Body of pancreas (tissue), 4 donors: ENCODE measurements at regions not wholly inside any gene's neighbourhood (a gene's known extent, or its start where the extent isn't known, plus 50 kb on each side); places are given as distances from the start of the nearest gene placed in this dataset.

ENCODE experiments used
- ATAC-seq: fragments of 150-250 bp; one replicate; pipeline ENCODE4 v1.9.1; 2016
- DNase-seq, 4 donors: peaks; one replicate each; pipeline ENCODE4 v3.0.0-alpha.2; 2019
- H3K27ac ChIP-seq, 4 donors: fragments of 200-600 bp; sonication (generic); 1 replicate in 3 of 4; 2 replicates in 1 of 4; pipeline versions ENCODE4 v1.5.1 to v1.6.1; 2016 to 2019; ENCODE audit warnings: mild to moderate bottlenecking in 1 of 4, mixed read lengths in 1 of 4, moderate library complexity in 1 of 4
- H3K27me3 ChIP-seq, 2 donors: fragments of 200-600 bp; sonication (generic); one replicate each; pipeline ENCODE4 v1.6.0; 2016; ENCODE audit warnings: mild to moderate bottlenecking in 1 of 2
- H3K36me3 ChIP-seq, 2 donors: fragments of 200-600 bp; sonication (generic); replicated peaks in 1 of 2; 2 replicates each; pipeline ENCODE4 v1.5.1; 2016; ENCODE audit warnings: low read depth in 2 of 2; ENCODE audit not compliant: insufficient read depth in 1 of 2
- H3K4me1 ChIP-seq: fragments of 200-600 bp; sonication (generic); one replicate; pipeline ENCODE4 v1.6.0; 2016
- H3K4me3 ChIP-seq, 2 donors: fragments of 200-600 bp; sonication (generic); 1 replicate in 1 of 2; 2 replicates in 1 of 2; pipeline ENCODE4 v1.5.1; 2016 to 2019
- H3K9me3 ChIP-seq, 3 donors: fragments of 200-600 bp; sonication (generic); 1 replicate in 2 of 3; 2 replicates in 1 of 3; pipeline ENCODE4 v1.5.1; 2016
- POLR2A ChIP-seq, 3 donors: fragments of 450-650 bp; IDR thresholded peaks; one replicate each; pipeline ENCODE4 v1.6.1; 2016; ENCODE audit warnings: antibody characterized with exemption in 3 of 3, mild to moderate bottlenecking in 2 of 3
- WGBS, 2 donors: methylation state at CpG; one replicate each; pipeline ENCODE4 v1.1.5; 2017; 5-methylcytosine and 5-hydroxymethylcytosine counted together
- intact Hi-C: fragments of 100-400 bp; cut with DNase I; formaldehyde crosslinking; loops from one replicate; pipeline ENCODE4 v1.15.1; 2023
- TF ChIP-seq, protein P1 (sequence below), 7 experiments: fragments of 450-650 bp in 4 of 7; fragments of 200-600 bp in 3 of 7; sonication (generic) in 3 of 7; IDR thresholded peaks; one replicate each; pipeline ENCODE4 v1.5.1; 2016 to 2019; ENCODE audit warnings: antibody characterized with exemption in 7 of 7

DNA sequence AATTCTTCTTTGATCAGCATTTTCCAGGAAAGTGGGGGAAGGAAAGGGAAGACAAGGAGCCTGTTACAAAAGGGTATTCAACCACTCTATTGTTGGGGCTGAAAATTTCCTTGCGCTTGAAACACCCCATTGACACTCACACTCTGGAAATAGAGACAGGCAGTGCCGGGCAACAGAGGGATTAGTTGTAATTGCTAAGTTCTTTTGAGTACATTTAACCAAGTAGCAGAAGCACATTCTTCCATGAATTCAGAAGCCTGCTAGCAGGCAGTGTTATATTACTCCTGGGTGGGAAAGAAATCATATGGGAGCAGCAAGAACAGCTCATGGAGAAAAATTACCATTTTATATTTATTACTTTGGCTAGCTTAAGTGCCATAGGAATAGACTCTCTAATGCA lies 745.5 kb downstream of the C6orf118 start:
- H3K27me3 ChIP-seq, result no peaks in the 10 kb centered on the region
- no peak for TF ChIP-seq POLR2A (IDR thresholded peaks at IDR 0.05)
- TF ChIP-seq, protein P1, sequence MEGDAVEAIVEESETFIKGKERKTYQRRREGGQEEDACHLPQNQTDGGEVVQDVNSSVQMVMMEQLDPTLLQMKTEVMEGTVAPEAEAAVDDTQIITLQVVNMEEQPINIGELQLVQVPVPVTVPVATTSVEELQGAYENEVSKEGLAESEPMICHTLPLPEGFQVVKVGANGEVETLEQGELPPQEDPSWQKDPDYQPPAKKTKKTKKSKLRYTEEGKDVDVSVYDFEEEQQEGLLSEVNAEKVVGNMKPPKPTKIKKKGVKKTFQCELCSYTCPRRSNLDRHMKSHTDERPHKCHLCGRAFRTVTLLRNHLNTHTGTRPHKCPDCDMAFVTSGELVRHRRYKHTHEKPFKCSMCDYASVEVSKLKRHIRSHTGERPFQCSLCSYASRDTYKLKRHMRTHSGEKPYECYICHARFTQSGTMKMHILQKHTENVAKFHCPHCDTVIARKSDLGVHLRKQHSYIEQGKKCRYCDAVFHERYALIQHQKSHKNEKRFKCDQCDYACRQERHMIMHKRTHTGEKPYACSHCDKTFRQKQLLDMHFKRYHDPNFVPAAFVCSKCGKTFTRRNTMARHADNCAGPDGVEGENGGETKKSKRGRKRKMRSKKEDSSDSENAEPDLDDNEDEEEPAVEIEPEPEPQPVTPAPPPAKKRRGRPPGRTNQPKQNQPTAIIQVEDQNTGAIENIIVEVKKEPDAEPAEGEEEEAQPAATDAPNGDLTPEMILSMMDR (IDR thresholded peaks at IDR 0.05), result no peak
- H3K36me3 ChIP-seq, result no peaks in the 10 kb centered on the region
- H3K9me3 ChIP-seq, result no peaks in the 10 kb centered on the region
- DNase-seq (no peak), ATAC-seq (no peak)
- 73 to 79% methylated on average over 2 of the region's 2 CpGs for WGBS, 2 donors
- no peak overlapping the region for H3K4me3 ChIP-seq
- no peaks in the 10 kb centered on the region for H3K4me1 ChIP-seq
- intact Hi-C loops, result no loop called here
- no peak overlapping the region for H3K27ac ChIP-seq

DNA sequence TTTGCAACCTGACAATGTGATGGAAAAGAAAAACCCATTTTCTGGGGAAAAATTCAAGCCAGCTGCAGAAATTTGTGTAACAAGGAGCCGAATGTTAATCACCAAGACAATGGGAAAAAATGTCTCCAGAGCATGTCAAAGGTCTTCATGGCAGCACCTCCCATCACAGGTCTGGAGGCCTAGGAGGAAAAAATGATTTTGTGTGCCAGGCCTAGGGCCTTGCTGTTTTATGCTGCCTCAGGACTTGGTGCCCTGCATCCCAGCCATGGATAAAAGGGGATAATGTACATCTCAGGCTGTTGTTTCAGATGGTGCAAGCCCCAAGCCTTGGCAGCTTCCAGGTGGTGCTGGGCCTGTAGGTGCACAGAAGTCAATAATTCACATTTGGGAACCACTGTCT lies 747.7 kb downstream of the C6orf118 start:
- Histone ChIP-seq H3K36me3 (no peaks in the 10 kb centered on the region), H3K9me3 (no peaks in the 10 kb centered on the region), H3K4me1 (no peaks in the 10 kb centered on the region), H3K27ac (no peak overlapping the region), H3K4me3 (no peak overlapping the region), H3K27me3 (no peaks in the 10 kb centered on the region)
- TF ChIP-seq, protein P1 (IDR thresholded peaks at IDR 0.05), result no peak
- TF ChIP-seq POLR2A (IDR thresholded peaks at IDR 0.05), result no peak
- 38 to 56% methylated on average over 1 of the region's 1 CpG for WGBS, 2 donors
- intact Hi-C loops, result no loop called here
- ATAC-seq (no peak), DNase-seq (no peak)

DNA sequence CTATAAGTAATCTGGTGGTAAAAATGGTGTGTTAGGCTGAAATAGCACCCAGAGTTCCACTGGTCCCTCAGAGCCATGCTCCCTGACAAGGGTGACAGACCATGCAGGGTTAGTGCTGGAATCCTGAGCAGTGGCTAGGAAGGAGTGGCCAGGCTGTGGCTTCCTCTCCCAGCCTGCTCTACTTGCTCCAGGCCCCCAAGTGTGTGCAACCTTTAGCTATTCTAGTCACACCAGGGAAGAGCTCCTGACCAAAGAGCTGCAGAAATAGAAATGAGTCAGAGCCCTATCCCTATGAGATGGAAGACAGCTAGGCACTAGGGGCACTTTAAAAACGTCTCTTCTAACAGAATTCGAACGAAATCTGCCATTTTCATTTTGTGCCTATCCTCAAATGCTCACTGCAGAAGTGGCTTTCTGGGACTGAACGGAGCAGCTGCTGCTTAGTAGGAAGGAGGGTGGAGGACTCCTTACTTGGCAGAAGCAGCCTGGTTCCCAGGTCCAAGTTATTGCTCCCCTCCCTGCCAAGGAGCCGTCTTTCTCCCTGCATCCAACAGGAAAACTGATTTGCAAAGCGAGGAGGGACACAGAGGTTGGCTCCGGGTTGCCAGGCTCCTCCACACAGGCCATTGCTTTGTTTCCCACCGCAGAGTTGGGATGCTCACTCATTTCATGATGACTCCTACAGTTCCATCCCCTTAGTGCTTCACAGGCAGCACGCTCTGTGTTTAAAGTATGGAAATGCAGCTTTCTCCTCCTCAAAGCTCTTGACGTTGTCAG lies 754.5 kb downstream of the C6orf118 start:
- H3K4me3 ChIP-seq, result no peak overlapping the region
- H3K9me3 ChIP-seq, result no peaks in the 10 kb centered on the region
- H3K4me1 ChIP-seq, result no peaks in the 10 kb centered on the region
- WGBS, 2 donors, result 49 to 60% methylated on average over 10 of the region's 10 CpGs
- no peaks in the 10 kb centered on the region for H3K27me3 ChIP-seq
- intact Hi-C loops, result no loop called here
- ATAC-seq, result no peak
- DNase-seq, result no peak
- H3K36me3 ChIP-seq, result no peaks in the 10 kb centered on the region
- TF ChIP-seq POLR2A (IDR thresholded peaks at IDR 0.05), result no peak
- TF ChIP-seq, protein P1 (IDR thresholded peaks at IDR 0.05), result no peak
- H3K27ac ChIP-seq, result no peak overlapping the region

DNA sequence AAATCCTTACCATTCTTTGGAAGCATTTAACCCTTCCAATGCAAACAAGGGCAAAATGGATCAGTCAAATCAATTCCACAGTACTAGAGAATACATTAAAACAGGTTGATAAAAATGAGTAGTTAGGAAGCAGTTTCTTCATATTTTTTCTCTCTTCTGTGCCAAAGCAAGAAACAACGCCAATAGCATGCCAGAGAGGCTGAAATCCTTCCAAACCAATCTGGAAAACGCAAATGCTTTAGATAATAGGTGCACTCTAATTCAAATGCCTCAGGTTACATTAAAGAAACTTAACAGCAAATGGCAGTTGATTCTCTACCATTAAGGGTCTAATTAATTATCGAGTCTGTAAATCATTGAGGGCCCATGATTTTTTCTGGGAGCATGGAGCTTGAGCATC lies 755.2 kb downstream of the C6orf118 start:
- intact Hi-C loops, result no loop called here
- WGBS, 2 donors, result 42 to 57% methylated on average over 3 of the region's 3 CpGs

More for the DNA sequence above, 755.2 kb downstream of the C6orf118 start:
- Histone ChIP-seq H3K27me3 (no peaks in the 10 kb centered on the region), H3K4me1 (no peaks in the 10 kb centered on the region), H3K4me3 (no peak overlapping the region), H3K9me3 (no peaks in the 10 kb centered on the region), H3K36me3 (no peaks in the 10 kb centered on the region), H3K27ac (no peak overlapping the region)
- DNase-seq (no peak), ATAC-seq (no peak)
- no peak for TF ChIP-seq POLR2A (IDR thresholded peaks at IDR 0.05)
- TF ChIP-seq, protein P1 (IDR thresholded peaks at IDR 0.05), result no peak
